ENCODE measurements at regions not wholly inside any gene's neighbourhood (a gene's known extent, or its start where the extent isn't known, plus 50 kb on each side); places are given as distances from the start of the nearest gene placed in this dataset.

DNA sequence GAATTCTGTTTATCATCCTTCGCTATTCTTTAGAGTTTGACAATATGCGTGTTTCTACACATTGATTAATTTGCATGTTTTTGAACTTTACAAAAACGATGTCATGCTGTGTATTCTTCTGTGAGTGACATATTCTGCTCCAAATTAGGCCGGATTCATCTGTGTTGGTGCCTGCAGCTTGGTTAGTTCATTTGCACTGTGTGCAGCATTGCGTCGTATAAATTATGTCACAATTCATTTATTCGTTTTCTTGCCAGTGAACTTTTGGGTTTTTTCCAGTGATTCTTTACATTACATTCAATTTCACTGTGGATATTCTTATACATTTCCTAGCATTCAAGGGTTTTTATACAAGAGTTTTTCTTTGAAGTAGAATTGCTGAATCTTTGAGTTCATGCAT, 118.3 kb downstream of the KCNF1 start:
- TF ChIP-seq EP300 (IDR thresholded peaks at IDR 0.05) = no peak
- TF ChIP-seq POLR2A (IDR thresholded peaks at IDR 0.05) = no peak
- TF ChIP-seq, protein P1, sequence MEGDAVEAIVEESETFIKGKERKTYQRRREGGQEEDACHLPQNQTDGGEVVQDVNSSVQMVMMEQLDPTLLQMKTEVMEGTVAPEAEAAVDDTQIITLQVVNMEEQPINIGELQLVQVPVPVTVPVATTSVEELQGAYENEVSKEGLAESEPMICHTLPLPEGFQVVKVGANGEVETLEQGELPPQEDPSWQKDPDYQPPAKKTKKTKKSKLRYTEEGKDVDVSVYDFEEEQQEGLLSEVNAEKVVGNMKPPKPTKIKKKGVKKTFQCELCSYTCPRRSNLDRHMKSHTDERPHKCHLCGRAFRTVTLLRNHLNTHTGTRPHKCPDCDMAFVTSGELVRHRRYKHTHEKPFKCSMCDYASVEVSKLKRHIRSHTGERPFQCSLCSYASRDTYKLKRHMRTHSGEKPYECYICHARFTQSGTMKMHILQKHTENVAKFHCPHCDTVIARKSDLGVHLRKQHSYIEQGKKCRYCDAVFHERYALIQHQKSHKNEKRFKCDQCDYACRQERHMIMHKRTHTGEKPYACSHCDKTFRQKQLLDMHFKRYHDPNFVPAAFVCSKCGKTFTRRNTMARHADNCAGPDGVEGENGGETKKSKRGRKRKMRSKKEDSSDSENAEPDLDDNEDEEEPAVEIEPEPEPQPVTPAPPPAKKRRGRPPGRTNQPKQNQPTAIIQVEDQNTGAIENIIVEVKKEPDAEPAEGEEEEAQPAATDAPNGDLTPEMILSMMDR (IDR thresholded peaks at IDR 0.05) = no peak

Measured in ovary (tissue), 3 donors.